ENCODE measurements at regions not wholly inside any gene's neighbourhood (a gene's known extent, or its start where the extent isn't known, plus 50 kb on each side); places are given as distances from the start of the nearest gene placed in this dataset.

DNA sequence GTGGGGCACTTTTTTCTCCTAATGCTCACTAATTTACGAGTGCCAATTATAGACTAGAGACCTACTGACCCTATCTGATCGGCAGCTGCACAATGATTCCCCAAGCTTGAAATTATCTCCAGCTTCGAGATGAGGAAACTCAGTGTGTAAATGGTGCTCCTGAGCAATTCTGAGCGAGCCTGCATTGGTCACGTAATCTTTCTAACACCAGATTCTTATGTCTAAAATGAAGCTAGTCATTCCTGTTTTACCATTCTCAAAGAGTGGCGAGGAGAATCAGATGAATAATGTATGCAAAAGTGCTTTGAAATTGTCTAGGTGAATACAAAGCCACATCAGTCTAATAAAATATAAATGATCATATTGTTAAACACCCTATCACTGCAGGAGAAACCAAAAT, 318.1 kb upstream of the FAM78B start:
- H2AK5ac ChIP-seq (ENCODE audit: low read length, severe bottlenecking): no peak overlapping the region
- 80% methylated on average over 5 of the region's 6 CpGs for WGBS

DNA sequence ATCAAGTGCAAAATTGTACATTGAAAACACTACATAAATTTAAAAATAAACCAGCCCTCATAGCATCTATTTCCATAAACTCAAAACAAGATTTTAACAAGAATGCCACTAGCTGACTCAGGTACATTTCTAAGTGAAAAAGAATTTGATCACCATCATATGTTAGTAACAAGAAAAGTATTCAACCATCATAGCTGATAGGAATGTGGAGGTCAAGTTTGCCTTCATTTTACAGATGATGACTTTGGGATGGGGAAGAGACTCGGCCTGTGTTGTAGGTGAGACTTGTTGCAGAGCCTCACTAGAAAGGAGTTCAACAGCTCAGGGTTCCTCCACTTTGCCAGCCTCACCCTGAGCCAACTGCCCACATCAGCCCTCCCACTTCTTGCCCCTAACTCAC, 318.8 kb upstream of the FAM78B start:
- DNase-seq: no peak
- H3K79me1 ChIP-seq (replicated peaks; ENCODE audit: low read length, poor library complexity, severe bottlenecking): no peaks in the 10 kb centered on the region
- no peak overlapping the region for H4K91ac ChIP-seq (ENCODE audit: low read length)
- no peak overlapping the region for H3K4ac ChIP-seq (ENCODE audit: low read depth in 1 of 2, low read length in 2 of 2)
- 86% methylated on average over 1 of the region's 1 CpG for WGBS
- no peak overlapping the region for H3K4me3 ChIP-seq (ENCODE audit: insufficient read depth in 1 of 2, low read depth in 1 of 2, low read length in 2 of 2)
- H2BK120ac ChIP-seq (ENCODE audit: low read depth, low read length): no peak overlapping the region
- no peak overlapping the region for H2AK5ac ChIP-seq (ENCODE audit: low read length, severe bottlenecking)
- H3K4me1 ChIP-seq (ENCODE audit: control insufficient read depth, insufficient read depth, low read depth, low read length): no peaks in the 10 kb centered on the region
- H3K4me2 ChIP-seq (ENCODE audit: low read length, poor library complexity, severe bottlenecking): no peak overlapping the region
- no peak overlapping the region for H2BK5ac ChIP-seq (ENCODE audit: low read depth, low read length, poor library complexity, severe bottlenecking)
- H2BK12ac ChIP-seq (ENCODE audit: low read length in 2 of 2): no peak overlapping the region
- no peak overlapping the region for H2AFZ ChIP-seq (ENCODE audit: low read depth, low read length)
- H3K9me3 ChIP-seq (ENCODE audit: control insufficient read depth, low read length): no peaks in the 10 kb centered on the region
- no peak overlapping the region for H3K9ac ChIP-seq (ENCODE audit: low read length)
- no peak overlapping the region for H3K23ac ChIP-seq (ENCODE audit: low read length in 2 of 2)
- H3K27me3 ChIP-seq (ENCODE audit: control insufficient read depth in 1 of 2, insufficient read depth in 1 of 2, low read length in 2 of 2): no peaks in the 10 kb centered on the region
- no peak overlapping the region for H3K27ac ChIP-seq (ENCODE audit: low read length, poor library complexity, severe bottlenecking)
- H3K14ac ChIP-seq (ENCODE audit: low read length in 2 of 2): no peak overlapping the region
- no peak overlapping the region for H2BK15ac ChIP-seq (ENCODE audit: low read depth, poor library complexity, severe bottlenecking)
- no peak overlapping the region for H4K8ac ChIP-seq (ENCODE audit: low read length)
- no peak overlapping the region for H3K18ac ChIP-seq (ENCODE audit: low read depth in 1 of 2, low read length in 2 of 2)
- no peaks in the 10 kb centered on the region for H3K36me3 ChIP-seq (ENCODE audit: control insufficient read depth in 1 of 2, insufficient read depth in 2 of 2, low read depth in 1 of 2, low read length in 2 of 2)

More for the DNA sequence above, 318.1 kb upstream of the FAM78B start:
- H3K4me2 ChIP-seq (ENCODE audit: low read length, poor library complexity, severe bottlenecking): no peak overlapping the region
- no peaks in the 10 kb centered on the region for H3K4me1 ChIP-seq (ENCODE audit: control insufficient read depth, insufficient read depth, low read depth, low read length)
- H3K79me1 ChIP-seq (replicated peaks; ENCODE audit: low read length, poor library complexity, severe bottlenecking): no peaks in the 10 kb centered on the region
- H2BK12ac ChIP-seq (ENCODE audit: low read length in 2 of 2): no peak overlapping the region
- DNase-seq: no peak
- no peak overlapping the region for H3K18ac ChIP-seq (ENCODE audit: low read depth in 1 of 2, low read length in 2 of 2)
- H2BK15ac ChIP-seq (ENCODE audit: low read depth, poor library complexity, severe bottlenecking): no peak overlapping the region
- no peak overlapping the region for H2BK5ac ChIP-seq (ENCODE audit: low read depth, low read length, poor library complexity, severe bottlenecking)
- H3K14ac ChIP-seq (ENCODE audit: low read length in 2 of 2): no peak overlapping the region
- no peak overlapping the region for H4K91ac ChIP-seq (ENCODE audit: low read length)
- H3K27me3 ChIP-seq (ENCODE audit: control insufficient read depth in 1 of 2, insufficient read depth in 1 of 2, low read length in 2 of 2): no peaks in the 10 kb centered on the region
- no peak overlapping the region for H4K8ac ChIP-seq (ENCODE audit: low read length)
- no peak overlapping the region for H3K23ac ChIP-seq (ENCODE audit: low read length in 2 of 2)
- no peak overlapping the region for H2AFZ ChIP-seq (ENCODE audit: low read depth, low read length)
- no peaks in the 10 kb centered on the region for H3K9me3 ChIP-seq (ENCODE audit: control insufficient read depth, low read length)
- H3K4ac ChIP-seq (ENCODE audit: low read depth in 1 of 2, low read length in 2 of 2): no peak overlapping the region
- H3K36me3 ChIP-seq (ENCODE audit: control insufficient read depth in 1 of 2, insufficient read depth in 2 of 2, low read depth in 1 of 2, low read length in 2 of 2): no peaks in the 10 kb centered on the region
- H3K9ac ChIP-seq (ENCODE audit: low read length): no peak overlapping the region
- H2BK120ac ChIP-seq (ENCODE audit: low read depth, low read length): no peak overlapping the region
- H3K27ac ChIP-seq (ENCODE audit: low read length, poor library complexity, severe bottlenecking): no peak overlapping the region
- no peak overlapping the region for H3K4me3 ChIP-seq (ENCODE audit: insufficient read depth in 1 of 2, low read depth in 1 of 2, low read length in 2 of 2)

DNA sequence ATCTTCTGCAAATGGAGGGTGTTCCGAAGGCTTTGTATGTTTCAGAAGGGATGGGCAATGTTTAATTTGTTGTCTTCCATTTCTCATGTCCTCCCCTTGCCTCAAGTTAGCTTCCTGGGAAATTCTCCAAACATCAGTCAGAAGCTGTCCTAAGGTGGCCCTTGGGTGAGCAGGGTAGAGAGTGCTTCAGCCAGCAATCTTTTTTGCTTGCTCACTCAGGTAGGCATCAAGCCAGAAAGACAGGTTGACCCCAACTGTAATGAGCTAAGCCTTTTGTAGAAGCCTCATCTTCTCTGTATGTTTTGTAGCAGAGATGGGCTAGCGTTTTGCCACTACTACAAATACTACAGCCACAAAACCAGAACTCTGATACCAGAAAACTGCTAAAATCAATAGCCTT, 321.5 kb upstream of the FAM78B start:
- Histone ChIP-seq H2AFZ (ENCODE audit: low read depth, low read length) (no peak overlapping the region), H3K9me3 (ENCODE audit: control insufficient read depth, low read length) (no peaks in the 10 kb centered on the region)

DNA sequence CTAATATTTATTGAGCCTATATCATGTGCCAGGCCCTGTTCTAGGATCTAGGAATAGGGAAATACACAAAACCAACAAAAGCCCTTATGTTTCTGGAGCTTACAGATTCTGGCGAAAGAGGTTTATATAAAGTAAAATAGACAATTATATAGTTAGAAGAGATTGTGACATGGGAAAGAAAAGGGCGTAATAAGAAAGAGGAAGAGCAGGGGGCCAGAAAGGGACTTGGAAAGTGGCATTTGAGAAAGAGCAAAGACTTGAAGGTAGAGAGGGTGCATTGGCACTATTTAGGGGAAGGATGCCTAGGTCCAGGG, 322.5 kb upstream of the FAM78B start:
- H3K79me1 ChIP-seq (replicated peaks; ENCODE audit: low read length, poor library complexity, severe bottlenecking): no peaks in the 10 kb centered on the region
- H3K27ac ChIP-seq (ENCODE audit: low read length, poor library complexity, severe bottlenecking): no peak overlapping the region
- peak overlapping the region; percentile 86 for H3K9ac ChIP-seq (ENCODE audit: low read length)
- no peak overlapping the region for H2BK15ac ChIP-seq (ENCODE audit: low read depth, poor library complexity, severe bottlenecking)
- H3K4me1 ChIP-seq (ENCODE audit: control insufficient read depth, insufficient read depth, low read depth, low read length): no peaks in the 10 kb centered on the region
- H3K9me3 ChIP-seq (ENCODE audit: control insufficient read depth, low read length): no peaks in the 10 kb centered on the region
- no peak overlapping the region for H2AK5ac ChIP-seq (ENCODE audit: low read length, severe bottlenecking)
- no peaks in the 10 kb centered on the region for H3K27me3 ChIP-seq (ENCODE audit: control insufficient read depth in 1 of 2, insufficient read depth in 1 of 2, low read length in 2 of 2)
- no peak overlapping the region for H2AFZ ChIP-seq (ENCODE audit: low read depth, low read length)
- no peaks in the 10 kb centered on the region for H3K36me3 ChIP-seq (ENCODE audit: control insufficient read depth in 1 of 2, insufficient read depth in 2 of 2, low read depth in 1 of 2, low read length in 2 of 2)
- H4K91ac ChIP-seq (ENCODE audit: low read length): no peak overlapping the region
- no peak overlapping the region for H3K18ac ChIP-seq (ENCODE audit: low read depth in 1 of 2, low read length in 2 of 2)
- no peak for DNase-seq
- no peak overlapping the region for H3K23ac ChIP-seq (ENCODE audit: low read length in 2 of 2)
- no peak overlapping the region for H4K8ac ChIP-seq (ENCODE audit: low read length)
- H2BK5ac ChIP-seq (ENCODE audit: low read depth, low read length, poor library complexity, severe bottlenecking): no peak overlapping the region
- H2BK120ac ChIP-seq (ENCODE audit: low read depth, low read length): no peak overlapping the region
- H3K4me3 ChIP-seq (ENCODE audit: insufficient read depth in 1 of 2, low read depth in 1 of 2, low read length in 2 of 2): peak overlapping the region in 1 of 2 experiments; percentile 73
- 88% methylated on average over 2 of the region's 2 CpGs for WGBS
- no peak overlapping the region for H3K14ac ChIP-seq (ENCODE audit: low read length in 2 of 2)
- H2BK12ac ChIP-seq (ENCODE audit: low read length in 2 of 2): no peak overlapping the region
- H3K4ac ChIP-seq (ENCODE audit: low read depth in 1 of 2, low read length in 2 of 2): no peak overlapping the region
- no peak overlapping the region for H3K4me2 ChIP-seq (ENCODE audit: low read length, poor library complexity, severe bottlenecking)

More for the DNA sequence above, 321.5 kb upstream of the FAM78B start:
- H3K27me3 ChIP-seq (ENCODE audit: control insufficient read depth in 1 of 2, insufficient read depth in 1 of 2, low read length in 2 of 2): no peaks in the 10 kb centered on the region
- H3K9ac ChIP-seq (ENCODE audit: low read length): no peak overlapping the region
- no peak overlapping the region for H2BK12ac ChIP-seq (ENCODE audit: low read length in 2 of 2)
- no peak overlapping the region for H4K91ac ChIP-seq (ENCODE audit: low read length)
- H3K79me1 ChIP-seq (replicated peaks; ENCODE audit: low read length, poor library complexity, severe bottlenecking): no peaks in the 10 kb centered on the region
- H3K4ac ChIP-seq (ENCODE audit: low read depth in 1 of 2, low read length in 2 of 2): no peak overlapping the region
- H2BK120ac ChIP-seq (ENCODE audit: low read depth, low read length): no peak overlapping the region
- H3K4me2 ChIP-seq (ENCODE audit: low read length, poor library complexity, severe bottlenecking): no peak overlapping the region
- H3K36me3 ChIP-seq (ENCODE audit: control insufficient read depth in 1 of 2, insufficient read depth in 2 of 2, low read depth in 1 of 2, low read length in 2 of 2): no peaks in the 10 kb centered on the region
- 62% methylated on average over 2 of the region's 2 CpGs for WGBS
- no peak for DNase-seq
- no peak overlapping the region for H3K27ac ChIP-seq (ENCODE audit: low read length, poor library complexity, severe bottlenecking)
- H3K18ac ChIP-seq (ENCODE audit: low read depth in 1 of 2, low read length in 2 of 2): no peak overlapping the region
- H3K23ac ChIP-seq (ENCODE audit: low read length in 2 of 2): no peak overlapping the region
- H2BK5ac ChIP-seq (ENCODE audit: low read depth, low read length, poor library complexity, severe bottlenecking): no peak overlapping the region
- H2BK15ac ChIP-seq (ENCODE audit: low read depth, poor library complexity, severe bottlenecking): no peak overlapping the region
- no peak overlapping the region for H4K8ac ChIP-seq (ENCODE audit: low read length)
- H3K14ac ChIP-seq (ENCODE audit: low read length in 2 of 2): no peak overlapping the region
- no peaks in the 10 kb centered on the region for H3K4me1 ChIP-seq (ENCODE audit: control insufficient read depth, insufficient read depth, low read depth, low read length)
- no peak overlapping the region for H3K4me3 ChIP-seq (ENCODE audit: insufficient read depth in 1 of 2, low read depth in 1 of 2, low read length in 2 of 2)
- H2AK5ac ChIP-seq (ENCODE audit: low read length, severe bottlenecking): no peak overlapping the region

All from mesenchymal stem cell (in vitro differentiated cells and primary cell).